Renal pelvis (tissue), 1 donor: ENCODE measurements at regions not wholly inside any gene's neighbourhood (a gene's known extent, or its start where the extent isn't known, plus 50 kb on each side); places are given as distances from the start of the nearest gene placed in this dataset.
"Not testable (repeated sequence)": the region's sequence is repeated elsewhere in the genome, so short reads cannot be mapped to it uniquely, and the experiment has no call there.

Source experiments
- DNase-seq: peaks from one replicate; pipeline ENCODE4 v3.0.0-alpha.2; 2013

DNA sequence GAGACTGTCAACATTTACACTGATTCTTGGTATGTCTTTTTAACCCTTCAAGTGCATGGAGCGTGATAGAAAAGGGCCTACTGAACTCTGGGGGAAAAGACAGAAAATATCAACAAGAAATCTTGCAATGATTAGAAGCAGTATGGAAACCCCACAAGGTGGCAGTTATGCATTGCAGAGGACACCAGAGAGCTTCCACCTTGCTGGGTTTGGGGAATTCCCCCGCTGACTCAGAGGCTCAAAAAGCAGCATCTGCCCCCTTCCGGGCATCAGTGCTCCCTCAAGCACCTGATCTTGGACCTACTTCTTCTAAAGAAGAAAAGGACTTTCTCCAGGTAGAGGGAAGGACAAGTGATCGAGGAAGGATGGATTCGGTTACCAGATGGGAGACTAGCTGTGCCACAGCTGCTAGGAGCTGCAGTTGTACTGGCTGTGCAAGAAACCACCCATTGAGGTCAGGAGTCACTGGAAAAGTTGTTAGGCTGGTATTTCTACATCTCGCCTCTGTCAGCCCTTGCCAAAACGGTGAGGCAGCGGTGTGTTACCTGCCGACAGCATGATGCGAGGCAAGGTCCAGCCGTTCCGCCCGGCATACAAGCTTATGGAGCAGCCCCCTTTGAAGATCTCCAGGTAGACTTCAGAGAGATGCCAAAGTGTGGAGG is 102.8 kb upstream of the OSBPL11 start:
- DNase-seq: not testable (repeated sequence)

GRCh38 chr3:125715651-125716050 is 120.4 kb upstream of the OSBPL11 start:
- no peak for DNase-seq

DNA sequence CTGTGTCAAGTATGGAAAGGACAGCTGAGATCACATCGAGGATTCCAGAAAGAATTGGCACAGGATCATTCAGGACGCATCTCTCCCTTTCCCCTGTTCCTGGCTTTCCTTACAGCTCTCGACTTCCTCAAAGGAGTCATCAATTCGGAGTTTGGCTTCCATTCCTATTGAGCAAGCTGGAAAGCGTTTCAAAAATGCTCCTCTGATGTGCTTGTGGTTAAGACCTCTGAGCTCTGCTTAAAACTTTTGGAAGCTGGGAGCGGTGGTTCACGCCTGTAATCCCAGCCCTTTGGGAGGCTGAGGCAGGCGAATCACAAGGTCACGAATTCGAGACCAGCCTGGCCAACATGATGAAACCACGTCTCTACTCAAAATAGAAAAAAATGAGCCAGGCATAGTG is 136.9 kb upstream of the OSBPL11 start:
- DNase-seq: not testable (repeated sequence)

DNA sequence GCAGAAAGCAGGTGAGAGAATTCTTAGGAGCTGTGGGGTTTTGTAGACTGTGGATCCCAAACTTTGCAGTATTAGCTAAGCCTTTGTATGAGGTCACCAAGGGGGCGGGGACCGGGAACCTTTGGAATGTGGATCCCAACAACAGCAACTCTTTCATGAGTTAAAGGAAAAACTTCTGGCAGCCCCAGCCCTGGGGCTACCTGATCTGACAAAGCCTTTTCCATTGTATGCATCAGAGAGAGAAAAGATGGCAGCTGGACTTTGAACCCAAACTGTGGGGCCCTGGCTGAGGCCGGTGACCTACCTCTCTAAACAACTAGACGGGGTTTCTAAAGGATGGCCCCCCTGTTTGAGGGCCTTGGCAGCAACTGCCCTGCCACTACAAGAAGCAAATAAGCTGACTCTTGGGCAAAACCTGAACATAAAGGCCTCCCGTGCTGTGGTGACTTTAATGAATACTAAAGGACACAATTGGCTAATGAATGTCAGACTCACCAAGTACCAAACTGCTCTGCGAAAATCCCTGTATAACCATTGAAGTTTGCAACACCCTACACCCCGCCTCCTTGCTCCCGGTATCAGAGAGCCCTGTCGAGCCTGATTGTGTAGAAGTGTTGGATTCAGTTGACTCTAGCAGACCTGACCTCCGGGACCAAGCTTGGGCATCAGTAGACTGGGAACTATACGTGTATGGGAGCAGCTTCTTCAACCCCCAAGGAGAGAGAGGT is 146.9 kb upstream of the OSBPL11 start:
- DNase-seq: not testable (repeated sequence)

GRCh38 chr3:125742845-125743244 is 147.5 kb upstream of the OSBPL11 start:
- not testable (repeated sequence) for DNase-seq

GRCh38 chr3:125757050-125757449 is 161.8 kb upstream of the OSBPL11 start:
- not testable (repeated sequence) for DNase-seq

- DNase-seq: not testable (repeated sequence)
These were observed 163.4 kb upstream of the OSBPL11 start for GRCh38 chr3:125758641-125759130.

- not testable (repeated sequence) for DNase-seq
These were observed 167.3 kb upstream of the OSBPL11 start for GRCh38 chr3:125762601-125763000.

DNA sequence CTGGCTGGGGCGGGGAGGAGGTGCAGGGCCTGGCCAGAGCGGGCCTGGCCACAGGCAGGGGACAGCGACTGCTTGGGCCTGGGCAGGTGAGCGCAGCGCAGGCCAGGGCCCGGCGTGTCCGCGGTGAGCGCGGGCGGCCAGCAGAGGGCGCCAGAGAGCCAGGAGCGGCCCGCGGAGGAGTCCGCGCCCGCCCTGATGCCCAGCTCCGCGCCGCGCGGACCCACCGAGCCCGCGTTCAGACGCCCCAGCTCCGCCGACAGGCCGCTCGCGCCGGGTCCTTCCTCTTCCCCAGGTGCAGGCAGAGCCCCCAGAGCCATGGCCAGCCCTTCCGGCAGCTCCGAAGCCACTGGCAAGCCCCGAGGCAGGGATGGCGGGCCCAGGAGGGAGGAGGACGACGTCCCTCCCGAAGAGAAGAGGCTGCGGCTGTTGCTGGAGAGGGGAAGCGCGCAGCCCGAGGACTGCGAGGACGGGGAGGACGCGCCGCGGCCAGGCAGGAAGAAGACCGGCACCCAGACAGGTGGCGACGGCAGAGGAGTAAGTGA is 171.1 kb upstream of the OSBPL11 start:
- peak; percentile 36 for DNase-seq

DNA sequence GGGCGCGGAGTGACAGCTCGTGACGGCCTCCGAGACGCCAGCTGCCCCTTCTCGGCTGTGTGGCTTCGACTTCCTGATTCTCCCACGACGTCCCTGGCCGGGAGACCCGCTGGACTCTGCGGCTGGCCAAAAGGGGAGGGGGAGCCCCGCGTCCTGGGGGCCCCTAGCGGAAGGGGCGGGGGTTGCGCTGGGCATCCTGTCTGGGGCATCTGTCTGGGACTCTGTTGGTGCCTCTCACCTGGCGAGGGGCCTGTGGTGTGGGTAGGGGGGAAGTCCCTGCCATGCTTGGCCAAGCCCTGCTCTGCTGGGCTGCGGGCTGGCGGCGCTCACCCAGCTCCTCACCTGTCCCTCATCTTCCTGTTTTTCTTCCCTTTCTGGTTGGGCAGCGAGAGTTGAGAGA is 171.6 kb upstream of the OSBPL11 start:
- DNase-seq: not testable (repeated sequence)

- DNase-seq: no peak
These were observed 172.3 kb upstream of the OSBPL11 start for GRCh38 chr3:125767641-125768040.

DNA sequence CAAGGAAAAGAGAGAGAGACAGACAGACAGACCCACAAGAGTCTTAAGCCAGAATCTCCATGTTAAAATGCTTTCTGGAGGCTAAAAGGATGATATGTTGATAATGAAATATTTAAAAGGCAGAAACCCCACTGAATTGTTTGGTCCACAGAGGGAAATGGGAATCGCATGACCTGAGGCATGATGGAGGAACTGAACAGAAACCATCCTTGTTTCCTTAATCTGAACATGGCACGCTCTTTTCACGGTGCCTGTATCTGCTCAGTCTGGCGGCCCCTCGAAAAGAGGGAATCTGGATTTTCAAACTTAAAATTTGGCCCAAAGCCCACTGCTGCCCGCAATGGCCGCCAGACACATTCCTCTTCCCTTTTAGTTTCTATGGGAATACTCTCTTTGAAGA is 173.5 kb upstream of the OSBPL11 start:
- not testable (repeated sequence) for DNase-seq

DNA sequence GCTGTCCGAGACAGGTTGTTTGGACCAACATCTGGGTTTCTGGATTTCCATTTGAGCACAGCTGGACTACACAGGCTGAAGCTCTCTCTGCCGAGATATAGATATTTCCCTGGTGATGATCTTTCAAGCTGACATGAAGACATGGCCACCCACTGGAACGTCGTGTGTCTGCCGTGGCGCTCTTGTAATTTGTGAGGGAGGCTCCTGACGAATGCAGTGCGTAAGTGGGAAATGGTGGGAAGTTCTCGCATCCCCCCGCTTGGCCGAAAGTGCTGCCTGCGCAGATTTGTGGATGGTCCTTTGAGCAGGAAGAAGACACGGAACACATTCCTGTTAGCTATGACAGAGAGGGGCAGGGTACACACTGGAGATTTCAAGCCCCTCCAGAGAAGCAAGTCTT is 176.2 kb upstream of the OSBPL11 start:
- not testable (repeated sequence) for DNase-seq

DNA sequence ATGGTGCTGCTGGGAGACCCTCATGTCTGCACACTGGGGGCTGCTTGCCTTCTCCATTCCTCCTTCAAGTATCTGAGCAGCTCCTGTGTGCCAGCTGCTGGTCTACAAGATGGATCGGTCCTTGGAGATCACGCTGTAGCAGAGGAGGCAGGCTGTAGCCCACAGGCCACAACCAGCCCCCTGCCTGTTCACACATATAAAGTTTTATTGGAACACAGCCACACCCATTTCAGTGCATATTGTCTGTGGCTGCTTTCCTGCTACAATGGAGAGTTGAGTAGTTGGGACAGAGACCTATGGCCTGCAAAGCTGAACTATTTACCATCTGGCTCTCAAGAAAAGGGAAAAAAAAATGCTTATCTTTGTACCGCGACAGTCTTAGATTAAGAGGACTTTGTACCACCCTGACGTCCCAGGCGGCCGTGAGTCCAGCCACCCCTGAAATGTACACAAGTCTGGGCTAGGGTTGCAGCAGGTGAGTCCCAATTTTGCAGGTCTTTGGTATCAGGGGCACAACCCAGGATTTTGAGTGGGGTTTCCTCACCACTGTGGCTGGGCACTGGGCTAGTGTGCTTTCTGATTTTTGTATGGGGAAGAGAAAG is 179.2 kb upstream of the OSBPL11 start:
- not testable (repeated sequence) for DNase-seq

DNA sequence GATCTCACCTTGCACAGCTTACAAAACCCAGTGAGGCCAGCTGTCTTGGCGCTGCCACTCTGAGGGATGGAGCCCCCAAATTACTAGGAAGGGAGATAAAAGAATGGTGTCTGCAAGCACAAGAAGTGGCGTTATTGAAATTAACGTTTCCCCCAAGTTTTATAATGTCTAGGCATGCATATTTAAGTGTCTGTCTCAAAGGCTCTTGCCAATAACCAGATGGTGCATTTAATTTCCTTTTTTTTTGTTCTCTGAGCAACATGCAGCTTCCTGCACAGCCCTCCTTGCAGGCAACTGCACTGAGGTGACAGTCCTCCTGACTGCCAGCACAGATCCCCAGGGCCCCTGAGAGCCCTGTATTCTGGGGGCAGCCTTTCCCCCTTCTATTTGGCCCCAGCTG is 179.8 kb upstream of the OSBPL11 start:
- not testable (repeated sequence) for DNase-seq

DNA sequence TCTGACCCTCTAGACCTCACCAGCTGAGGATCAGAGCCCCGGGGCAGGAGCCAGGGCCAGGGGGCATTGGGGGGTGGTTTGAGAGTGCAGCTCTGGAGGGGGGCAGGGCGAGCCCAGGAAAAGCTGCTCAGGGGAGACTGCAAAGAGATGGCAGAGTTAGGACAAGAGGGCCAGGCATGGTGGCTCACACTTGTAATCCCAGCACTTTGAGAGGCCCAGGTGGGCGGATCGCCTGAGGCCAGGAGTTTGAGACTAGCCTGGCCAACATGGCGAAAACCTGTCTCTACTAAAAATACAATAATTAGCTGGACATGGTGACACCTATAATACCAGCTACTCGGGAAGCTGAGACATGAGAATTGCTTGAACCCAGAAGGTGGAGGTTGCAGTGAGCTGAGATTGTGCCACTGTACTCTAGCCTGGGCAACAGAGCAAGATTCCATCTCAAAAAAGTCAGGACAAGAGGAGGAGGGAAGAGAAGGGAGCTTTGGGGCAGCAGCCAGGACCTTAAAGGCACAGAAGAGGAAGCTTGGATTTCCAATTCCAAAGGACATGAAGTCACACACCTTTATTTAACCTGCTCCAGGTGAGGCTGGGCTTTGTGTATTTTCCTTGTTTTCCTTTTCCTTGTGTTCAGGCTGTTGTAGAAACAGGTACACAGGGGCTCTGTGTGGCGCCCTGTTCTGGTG is 180.5 kb upstream of the OSBPL11 start:
- not testable (repeated sequence) for DNase-seq

DNA sequence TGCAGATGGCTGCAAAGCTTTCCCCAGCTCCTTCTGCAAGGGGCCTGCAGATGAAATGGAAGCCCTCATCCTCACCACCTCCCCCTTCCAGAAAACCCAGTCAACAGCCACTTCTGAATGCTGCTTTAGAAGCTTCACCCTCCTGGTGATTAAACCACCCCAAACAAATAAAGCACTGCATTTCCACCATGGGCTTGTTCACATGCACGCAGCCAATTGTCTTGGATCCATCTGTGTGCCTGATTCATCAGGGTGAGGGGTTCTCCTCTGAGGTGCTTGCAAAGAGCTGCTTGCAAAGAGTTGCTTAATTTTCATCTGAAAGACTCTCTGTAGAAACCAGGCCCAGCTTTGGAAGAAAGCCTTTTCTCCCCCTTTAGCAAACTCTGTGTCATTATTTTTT is 184.0 kb upstream of the OSBPL11 start:
- not testable (repeated sequence) for DNase-seq

- not testable (repeated sequence) for DNase-seq
These were observed 184.6 kb upstream of the OSBPL11 start for GRCh38 chr3:125779918-125780317.

GRCh38 chr3:125781678-125782077 is 186.4 kb upstream of the OSBPL11 start:
- not testable (repeated sequence) for DNase-seq

GRCh38 chr3:125790312-125790711 is 178.7 kb upstream of the ROPN1B start:
- DNase-seq: not testable (repeated sequence)

- not testable (repeated sequence) for DNase-seq
These were observed 178.0 kb upstream of the ROPN1B start for GRCh38 chr3:125791021-125791420.

GRCh38 chr3:125810010-125810409 is 159.0 kb upstream of the ROPN1B start:
- not testable (repeated sequence) for DNase-seq
